ENCODE measurements at regions not wholly inside any gene's neighbourhood (a gene's known extent, or its start where the extent isn't known, plus 50 kb on each side); places are given as distances from the start of the nearest gene placed in this dataset.

DNA sequence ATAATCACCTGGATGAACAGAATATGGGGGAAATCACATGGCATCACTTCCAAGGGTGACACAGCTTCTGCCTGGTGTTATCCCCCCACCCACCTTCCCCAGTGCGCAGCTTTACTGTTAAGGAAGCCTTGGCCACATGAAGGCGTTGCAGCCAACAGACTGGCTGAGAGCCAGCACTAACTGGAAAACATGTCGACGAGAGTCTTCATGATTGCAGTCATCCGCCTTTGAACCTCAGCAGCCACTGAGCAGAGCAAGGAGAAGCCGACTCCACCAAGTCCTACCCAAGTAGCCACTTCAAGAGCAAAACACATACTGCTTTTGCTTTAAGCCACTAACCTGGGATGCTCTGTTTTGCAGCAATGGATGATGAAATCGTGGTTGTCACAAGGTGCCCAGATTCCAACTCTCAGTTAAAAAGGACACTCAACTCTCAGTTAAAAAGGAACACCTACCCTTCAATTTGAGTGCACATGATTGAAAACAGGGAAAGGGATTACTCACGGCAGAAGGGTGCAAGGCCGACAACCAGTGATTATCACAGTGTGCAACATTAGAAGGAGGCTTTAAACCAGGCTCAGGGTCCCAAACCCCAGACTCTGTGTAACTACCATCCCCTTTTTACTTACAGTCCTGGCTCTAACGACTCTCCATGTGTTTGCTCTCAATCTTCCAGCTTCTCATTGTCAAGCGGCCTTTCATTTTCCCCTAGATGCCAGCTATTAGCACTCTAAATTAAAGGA is 149.1 kb downstream of the KLF12 start:
- in situ Hi-C loops (cut with HindIII; ENCODE audit: low pct_unique_long_range_greater_than_20kb, low sequenced_read_pairs) = no loop called here

DNA sequence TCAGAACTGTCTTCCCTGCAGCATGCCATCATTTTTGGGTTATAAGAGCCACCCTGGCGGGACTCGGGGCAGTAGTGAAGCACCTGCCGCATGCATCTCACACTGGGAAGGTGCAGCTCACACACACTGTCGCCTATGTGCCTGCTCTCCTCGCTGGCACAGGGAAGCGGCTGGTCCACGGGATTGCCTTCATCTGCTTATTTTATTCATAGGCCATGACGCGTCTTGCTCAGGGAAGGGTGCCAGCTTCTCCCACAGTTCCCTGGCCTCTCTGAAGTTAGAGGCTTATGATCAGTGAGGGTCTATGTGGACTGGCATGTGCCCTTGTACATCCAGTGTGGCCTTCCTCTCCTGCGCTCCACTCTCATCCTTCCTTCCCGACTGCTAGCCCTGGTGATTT is 150.0 kb downstream of the KLF12 start:
- H3K27ac ChIP-seq (ENCODE audit: low read length) = no peak overlapping the region
- ATAC-seq = no peak
- H3K27me3 ChIP-seq (ENCODE audit: control insufficient read depth, insufficient read depth, low read length) = no peaks in the 10 kb centered on the region
- H3K4me1 ChIP-seq (ENCODE audit: control insufficient read depth, insufficient read depth, low read length) = no peaks in the 10 kb centered on the region
- intact Hi-C loops (cut with micrococcal nuclease; ENCODE audit: unreplicated experiment) (no loop called here), in situ Hi-C loops (cut with HindIII; ENCODE audit: low pct_unique_long_range_greater_than_20kb, low sequenced_read_pairs) (no loop called here)
- TF ChIP-seq POLR2AphosphoS5 (IDR thresholded peaks at IDR 0.05; ENCODE audit: low read depth, low read length) (no peak), TCF7L2 (IDR thresholded peaks at IDR 0.05; ENCODE audit: low read depth, low read length) (no peak), SIN3A (IDR thresholded peaks at IDR 0.05; ENCODE audit: borderline replicate concordance, insufficient read depth, low read depth, low read length) (no peak)
- TF ChIP-seq, protein P1, sequence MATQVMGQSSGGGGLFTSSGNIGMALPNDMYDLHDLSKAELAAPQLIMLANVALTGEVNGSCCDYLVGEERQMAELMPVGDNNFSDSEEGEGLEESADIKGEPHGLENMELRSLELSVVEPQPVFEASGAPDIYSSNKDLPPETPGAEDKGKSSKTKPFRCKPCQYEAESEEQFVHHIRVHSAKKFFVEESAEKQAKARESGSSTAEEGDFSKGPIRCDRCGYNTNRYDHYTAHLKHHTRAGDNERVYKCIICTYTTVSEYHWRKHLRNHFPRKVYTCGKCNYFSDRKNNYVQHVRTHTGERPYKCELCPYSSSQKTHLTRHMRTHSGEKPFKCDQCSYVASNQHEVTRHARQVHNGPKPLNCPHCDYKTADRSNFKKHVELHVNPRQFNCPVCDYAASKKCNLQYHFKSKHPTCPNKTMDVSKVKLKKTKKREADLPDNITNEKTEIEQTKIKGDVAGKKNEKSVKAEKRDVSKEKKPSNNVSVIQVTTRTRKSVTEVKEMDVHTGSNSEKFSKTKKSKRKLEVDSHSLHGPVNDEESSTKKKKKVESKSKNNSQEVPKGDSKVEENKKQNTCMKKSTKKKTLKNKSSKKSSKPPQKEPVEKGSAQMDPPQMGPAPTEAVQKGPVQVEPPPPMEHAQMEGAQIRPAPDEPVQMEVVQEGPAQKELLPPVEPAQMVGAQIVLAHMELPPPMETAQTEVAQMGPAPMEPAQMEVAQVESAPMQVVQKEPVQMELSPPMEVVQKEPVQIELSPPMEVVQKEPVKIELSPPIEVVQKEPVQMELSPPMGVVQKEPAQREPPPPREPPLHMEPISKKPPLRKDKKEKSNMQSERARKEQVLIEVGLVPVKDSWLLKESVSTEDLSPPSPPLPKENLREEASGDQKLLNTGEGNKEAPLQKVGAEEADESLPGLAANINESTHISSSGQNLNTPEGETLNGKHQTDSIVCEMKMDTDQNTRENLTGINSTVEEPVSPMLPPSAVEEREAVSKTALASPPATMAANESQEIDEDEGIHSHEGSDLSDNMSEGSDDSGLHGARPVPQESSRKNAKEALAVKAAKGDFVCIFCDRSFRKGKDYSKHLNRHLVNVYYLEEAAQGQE (IDR thresholded peaks at IDR 0.05; ENCODE audit: insufficient read depth in 1 of 2, low read depth in 2 of 2, low read length in 1 of 2) = no peak
- TF ChIP-seq, protein P2, sequence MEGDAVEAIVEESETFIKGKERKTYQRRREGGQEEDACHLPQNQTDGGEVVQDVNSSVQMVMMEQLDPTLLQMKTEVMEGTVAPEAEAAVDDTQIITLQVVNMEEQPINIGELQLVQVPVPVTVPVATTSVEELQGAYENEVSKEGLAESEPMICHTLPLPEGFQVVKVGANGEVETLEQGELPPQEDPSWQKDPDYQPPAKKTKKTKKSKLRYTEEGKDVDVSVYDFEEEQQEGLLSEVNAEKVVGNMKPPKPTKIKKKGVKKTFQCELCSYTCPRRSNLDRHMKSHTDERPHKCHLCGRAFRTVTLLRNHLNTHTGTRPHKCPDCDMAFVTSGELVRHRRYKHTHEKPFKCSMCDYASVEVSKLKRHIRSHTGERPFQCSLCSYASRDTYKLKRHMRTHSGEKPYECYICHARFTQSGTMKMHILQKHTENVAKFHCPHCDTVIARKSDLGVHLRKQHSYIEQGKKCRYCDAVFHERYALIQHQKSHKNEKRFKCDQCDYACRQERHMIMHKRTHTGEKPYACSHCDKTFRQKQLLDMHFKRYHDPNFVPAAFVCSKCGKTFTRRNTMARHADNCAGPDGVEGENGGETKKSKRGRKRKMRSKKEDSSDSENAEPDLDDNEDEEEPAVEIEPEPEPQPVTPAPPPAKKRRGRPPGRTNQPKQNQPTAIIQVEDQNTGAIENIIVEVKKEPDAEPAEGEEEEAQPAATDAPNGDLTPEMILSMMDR (IDR thresholded peaks at IDR 0.05) = no peak
- ChIA-PET CTCF (no interaction called here), POLR2A (no interaction called here)
- H3K9me3 ChIP-seq (ENCODE audit: control insufficient read depth, insufficient read depth, low read depth, low read length) = no peaks in the 10 kb centered on the region
- H3K4me3 ChIP-seq (ENCODE audit: low read depth in 2 of 2, low read length in 2 of 2) = no peak overlapping the region
- no TSS peak for BruUV-seq (replicated peaks)
- no peaks in the 10 kb centered on the region for H3K36me3 ChIP-seq (ENCODE audit: control insufficient read depth, insufficient read depth, low read length)
- DNase-seq (ENCODE audit: low read depth, low spot score) = no peak

More for the DNA sequence above, 149.1 kb downstream of the KLF12 start:
- Histone ChIP-seq H3K36me3 (ENCODE audit: control insufficient read depth, insufficient read depth, low read length) (no peaks in the 10 kb centered on the region), H3K27ac (ENCODE audit: low read length) (no peak overlapping the region), H3K4me3 (ENCODE audit: low read depth in 2 of 2, low read length in 2 of 2) (no peak overlapping the region), H3K9me3 (ENCODE audit: control insufficient read depth, insufficient read depth, low read depth, low read length) (no peaks in the 10 kb centered on the region), H3K27me3 (ENCODE audit: control insufficient read depth, insufficient read depth, low read length) (no peaks in the 10 kb centered on the region), H3K4me1 (ENCODE audit: control insufficient read depth, insufficient read depth, low read length) (no peaks in the 10 kb centered on the region)
- DNase-seq (ENCODE audit: low read depth, low spot score) (no peak), ATAC-seq (no peak)
- no TSS peak for BruUV-seq (replicated peaks)
- TF ChIP-seq, protein P1 (IDR thresholded peaks at IDR 0.05; ENCODE audit: insufficient read depth in 1 of 2, low read depth in 2 of 2, low read length in 1 of 2) = no peak
- TF ChIP-seq, protein P2 (IDR thresholded peaks at IDR 0.05) = no peak
- TF ChIP-seq TCF7L2 (IDR thresholded peaks at IDR 0.05; ENCODE audit: low read depth, low read length) (no peak), SIN3A (IDR thresholded peaks at IDR 0.05; ENCODE audit: borderline replicate concordance, insufficient read depth, low read depth, low read length) (no peak), POLR2AphosphoS5 (IDR thresholded peaks at IDR 0.05; ENCODE audit: low read depth, low read length) (no peak)
- ChIA-PET CTCF (no interaction called here), POLR2A (no interaction called here)
- intact Hi-C loops (cut with micrococcal nuclease; ENCODE audit: unreplicated experiment) = no loop called here
